HFFc6 (cell line): ENCODE measurements at regions not wholly inside any gene's neighbourhood (a gene's known extent, or its start where the extent isn't known, plus 50 kb on each side); places are given as distances from the start of the nearest gene placed in this dataset.

Source experiments
- DNase-seq: peaks from one replicate; pipeline ENCODE4 v3.0.0-alpha.2; 2018
- H3K27ac Mint-ChIP-seq: 2 replicates; pipeline ENCODE4 v1.8.0; 2020; ENCODE audit warnings: mild to moderate bottlenecking, mixed read lengths
- H3K27me3 Mint-ChIP-seq: 2 replicates; pipeline ENCODE4 v1.8.0; 2021; ENCODE audit warnings: mild to moderate bottlenecking, moderate library complexity, mixed read lengths; ENCODE audit not compliant: insufficient read depth
- H3K36me3 Mint-ChIP-seq: 2 replicates; pipeline ENCODE4 v1.8.0; 2021; ENCODE audit warnings: low read depth, mixed read lengths
- H3K4me1 Mint-ChIP-seq: 2 replicates; pipeline ENCODE4 v1.8.0; 2020; ENCODE audit warnings: low read depth, mixed read lengths
- H3K4me3 Mint-ChIP-seq: 2 replicates; pipeline ENCODE4 v1.8.0; 2020; ENCODE audit warnings: mild to moderate bottlenecking, moderate library complexity, mixed read lengths
- H3K9me3 Mint-ChIP-seq: 2 replicates; pipeline ENCODE4 v1.8.0; 2020; ENCODE audit warnings: mild to moderate bottlenecking, mixed read lengths
- CTCF ChIP-seq: fragments of 200-600 bp; sonication (generic); IDR thresholded peaks from 2 replicates; pipeline ENCODE4 v1.5.0; 2021; ENCODE audit warnings: antibody characterized with exemption, mild to moderate bottlenecking

GRCh38 chr2:83054751-83055150 is 1404.3 kb downstream of the SUCLG1 start:
- Mint-ChIP-seq H3K4me1 (peaks cover 29% of the 10 kb centered on the region), H3K36me3 (peaks cover 15% of the 10 kb centered on the region), H3K27ac (peak overlapping the region; percentile 77), H3K9me3 (peaks cover 4% of the 10 kb centered on the region), H3K27me3 (no peaks in the 10 kb centered on the region), H3K4me3 (peak overlapping the region; percentile 17; the same call in 1 of the 2 replicates)
- DNase-seq = no peak
- TF ChIP-seq CTCF = no peak

- no peak for DNase-seq
Observed at GRCh38 chr2:83051538-83052170, 1407.4 kb downstream of the SUCLG1 start.

GRCh38 chr2:83042053-83042452 is 1417.0 kb downstream of the SUCLG1 start:
- Mint-ChIP-seq H3K36me3 (no peaks in the 10 kb centered on the region), H3K27me3 (no peaks in the 10 kb centered on the region), H3K4me1 (no peaks in the 10 kb centered on the region), H3K9me3 (no peaks in the 10 kb centered on the region), H3K27ac (no peak overlapping the region), H3K4me3 (no peak overlapping the region)
- TF ChIP-seq CTCF = no peak
- DNase-seq = no peak

More at GRCh38 chr2:83051538-83052170, 1407.4 kb downstream of the SUCLG1 start:
- Mint-ChIP-seq H3K4me3 (no peak overlapping the region), H3K27me3 (no peaks in the 10 kb centered on the region), H3K9me3 (no peaks in the 10 kb centered on the region), H3K4me1 (peaks cover 24% of the 10 kb centered on the region), H3K27ac (no peak overlapping the region), H3K36me3 (peaks cover 4% of the 10 kb centered on the region; the same call in 1 of the 2 replicates)
- no peak for TF ChIP-seq CTCF

DNA sequence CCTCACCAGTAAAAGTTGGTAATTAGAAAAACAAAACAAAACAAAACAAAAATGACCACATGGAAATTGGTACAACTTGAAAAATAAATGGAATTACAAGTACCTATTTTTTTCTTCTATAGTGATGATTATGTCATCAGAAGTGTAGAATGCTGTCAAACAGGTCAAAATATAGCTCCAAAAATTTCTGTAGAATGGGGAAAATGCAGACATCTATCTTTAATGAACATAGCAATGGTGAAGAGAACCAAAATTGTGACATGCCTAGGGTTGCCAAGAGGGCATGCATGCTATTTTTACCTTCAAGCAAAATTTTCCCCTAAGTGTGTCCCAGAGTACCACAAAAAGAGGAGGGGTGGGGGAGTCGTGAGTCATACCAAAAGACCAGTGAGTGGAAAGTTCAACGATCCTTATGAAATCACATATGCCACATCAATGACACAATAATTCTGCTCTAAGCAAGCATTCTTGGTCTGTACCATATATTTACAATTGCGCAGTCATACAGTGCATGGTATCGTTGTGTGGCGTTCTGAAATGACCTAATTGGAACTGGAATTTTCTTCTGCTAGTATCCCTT is 1436.4 kb downstream of the SUCLG1 start:
- Mint-ChIP-seq H3K4me3 (no peak overlapping the region), H3K27ac (no peak overlapping the region), H3K4me1 (peaks cover 10% of the 10 kb centered on the region), H3K36me3 (no peaks in the 10 kb centered on the region), H3K27me3 (no peaks in the 10 kb centered on the region), H3K9me3 (no peaks in the 10 kb centered on the region)
- no peak for TF ChIP-seq CTCF
- no peak for DNase-seq

DNA sequence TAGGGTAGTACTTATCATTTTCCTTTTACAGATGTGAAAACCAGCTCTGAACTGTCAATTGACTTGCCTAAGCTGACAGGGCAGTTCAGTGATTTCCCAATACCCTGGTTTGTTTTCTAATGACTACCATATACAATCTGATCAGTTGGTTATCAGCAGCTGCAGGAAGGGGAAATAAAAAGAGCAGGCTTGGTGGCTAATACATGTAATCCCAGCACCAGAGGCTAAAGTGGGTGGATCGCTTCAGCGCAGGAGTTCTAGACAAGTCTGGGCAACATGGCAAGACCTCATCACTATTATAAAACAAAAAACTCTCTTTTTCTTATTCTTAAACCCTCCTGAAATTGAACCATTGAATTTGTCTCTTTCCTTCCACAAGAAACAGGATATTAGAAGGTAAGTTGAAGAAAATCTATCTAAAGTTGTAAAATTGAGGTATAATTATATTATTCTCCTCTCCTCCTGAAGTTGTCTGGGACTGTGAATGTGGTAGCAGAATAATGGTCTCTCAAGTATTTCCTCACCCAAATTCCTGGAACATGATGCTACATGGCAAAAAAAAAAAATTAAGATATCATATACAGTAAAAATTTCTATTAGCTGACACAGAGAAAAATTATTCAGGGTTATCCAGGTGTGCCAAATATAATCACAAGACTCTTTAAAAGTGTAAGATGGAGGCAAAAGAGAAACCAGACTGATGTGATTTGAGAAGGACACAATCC is 1441.6 kb downstream of the SUCLG1 start:
- no peaks in the 10 kb centered on the region for H3K9me3 Mint-ChIP-seq
- no peak for DNase-seq
- no peak for TF ChIP-seq CTCF
- peaks cover 24% of the 10 kb centered on the region for H3K4me1 Mint-ChIP-seq
- no peak overlapping the region for H3K27ac Mint-ChIP-seq
- no peaks in the 10 kb centered on the region for H3K27me3 Mint-ChIP-seq
- H3K4me3 Mint-ChIP-seq = no peak overlapping the region
- H3K36me3 Mint-ChIP-seq = no peaks in the 10 kb centered on the region
